ENCODE measurements at regions not wholly inside any gene's neighbourhood (a gene's known extent, or its start where the extent isn't known, plus 50 kb on each side); places are given as distances from the start of the nearest gene placed in this dataset.
"Not testable (repeated sequence)": the region's sequence is repeated elsewhere in the genome, so short reads cannot be mapped to it uniquely, and the experiment has no call there.

DNA sequence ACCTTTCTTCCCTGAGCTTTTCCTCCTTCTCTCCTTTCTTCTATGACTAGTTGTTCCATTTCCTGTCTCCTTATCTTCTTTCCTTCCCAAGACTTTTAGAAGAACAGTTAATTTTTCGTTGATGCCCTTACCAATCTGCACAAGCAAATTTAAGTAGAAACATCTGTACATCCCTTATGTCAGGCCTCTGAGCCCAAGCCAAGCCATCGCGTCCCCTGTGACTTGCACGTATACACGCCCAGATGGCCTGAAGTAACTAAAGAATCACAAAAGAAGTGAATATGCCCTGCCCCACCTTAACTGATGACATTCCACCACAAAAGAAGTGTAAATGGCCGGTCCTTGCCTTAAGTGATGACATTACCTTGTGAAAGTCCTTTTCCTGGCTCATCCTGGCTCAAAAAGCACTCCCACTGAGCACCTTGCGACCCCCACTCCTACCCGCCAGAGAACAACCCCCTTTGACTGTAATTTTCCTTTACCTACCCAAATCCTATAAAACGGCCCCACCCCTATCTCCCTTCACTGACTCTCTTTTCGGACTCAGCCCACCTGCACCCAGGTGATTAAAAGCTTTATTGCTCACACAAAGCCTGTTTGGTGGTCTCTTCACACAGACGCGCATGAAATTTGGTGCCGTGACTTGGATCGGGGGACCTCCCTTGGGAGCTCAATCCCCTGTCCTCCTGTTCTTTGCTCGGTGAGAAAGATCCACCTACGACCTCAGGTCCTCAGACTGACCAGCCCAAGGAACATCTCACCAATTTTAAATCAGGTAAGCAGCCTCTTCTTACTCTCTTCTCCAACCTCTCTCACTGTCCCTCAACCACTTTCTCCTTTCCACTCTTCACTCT, 53.7 kb upstream of the SPP1 start:
- TF ChIP-seq POLR2A (IDR thresholded peaks at IDR 0.05), result not testable (repeated sequence)
- TF ChIP-seq, protein P1, sequence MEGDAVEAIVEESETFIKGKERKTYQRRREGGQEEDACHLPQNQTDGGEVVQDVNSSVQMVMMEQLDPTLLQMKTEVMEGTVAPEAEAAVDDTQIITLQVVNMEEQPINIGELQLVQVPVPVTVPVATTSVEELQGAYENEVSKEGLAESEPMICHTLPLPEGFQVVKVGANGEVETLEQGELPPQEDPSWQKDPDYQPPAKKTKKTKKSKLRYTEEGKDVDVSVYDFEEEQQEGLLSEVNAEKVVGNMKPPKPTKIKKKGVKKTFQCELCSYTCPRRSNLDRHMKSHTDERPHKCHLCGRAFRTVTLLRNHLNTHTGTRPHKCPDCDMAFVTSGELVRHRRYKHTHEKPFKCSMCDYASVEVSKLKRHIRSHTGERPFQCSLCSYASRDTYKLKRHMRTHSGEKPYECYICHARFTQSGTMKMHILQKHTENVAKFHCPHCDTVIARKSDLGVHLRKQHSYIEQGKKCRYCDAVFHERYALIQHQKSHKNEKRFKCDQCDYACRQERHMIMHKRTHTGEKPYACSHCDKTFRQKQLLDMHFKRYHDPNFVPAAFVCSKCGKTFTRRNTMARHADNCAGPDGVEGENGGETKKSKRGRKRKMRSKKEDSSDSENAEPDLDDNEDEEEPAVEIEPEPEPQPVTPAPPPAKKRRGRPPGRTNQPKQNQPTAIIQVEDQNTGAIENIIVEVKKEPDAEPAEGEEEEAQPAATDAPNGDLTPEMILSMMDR (IDR thresholded peaks at IDR 0.05 in 8 of 11, conservative IDR thresholded peaks at IDR 0.05 in 3 of 11), result not testable (repeated sequence)
